ENCODE measurements at regions not wholly inside any gene's neighbourhood (a gene's known extent, or its start where the extent isn't known, plus 50 kb on each side); places are given as distances from the start of the nearest gene placed in this dataset.
"Not testable (repeated sequence)": the region's sequence is repeated elsewhere in the genome, so short reads cannot be mapped to it uniquely, and the experiment has no call there.

DNA sequence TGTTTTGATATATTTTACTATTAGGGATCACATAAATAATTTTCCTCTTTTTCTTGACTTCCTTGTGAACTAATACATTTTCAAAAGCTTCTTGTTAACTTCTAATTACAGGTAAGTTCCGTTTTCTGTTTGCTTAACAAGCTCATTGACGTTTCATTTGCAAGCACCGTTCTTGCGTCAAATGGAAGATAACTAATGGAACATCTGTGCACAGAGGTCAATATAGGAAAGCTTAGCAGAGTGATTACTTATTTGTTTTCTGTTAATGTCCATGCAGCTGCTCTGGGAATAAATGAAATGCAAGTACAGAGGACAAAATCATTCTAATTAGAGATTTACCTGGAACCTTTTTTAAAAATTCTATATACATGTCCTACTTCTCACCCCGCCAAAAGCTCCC lies 115.5 kb upstream of the C2CD4B start:
- no TSS peak for BruUV-seq (replicated peaks)
- DNase-seq (ENCODE audit: low spot score), result no peak
- ChIA-PET CTCF (no interaction called here), POLR2A (ENCODE audit: low non-redundant PET) (no interaction called here)
- Histone ChIP-seq H3K4me3 (ENCODE audit: low read depth, low read length, poor library complexity, severe bottlenecking) (no peak overlapping the region), H3K4me1 (ENCODE audit: insufficient read depth, low read length, poor library complexity, severe bottlenecking) (no peaks in the 10 kb centered on the region), H3K36me3 (ENCODE audit: insufficient read depth, low read length, poor library complexity, severe bottlenecking) (no peaks in the 10 kb centered on the region), H3K27ac (ENCODE audit: low read depth, low read length, poor library complexity, severe bottlenecking) (no peak overlapping the region), H3K9me3 (ENCODE audit: low read depth, low read length, poor library complexity, severe bottlenecking) (no peaks in the 10 kb centered on the region), H3K27me3 (replicated peaks; ENCODE audit: insufficient read depth, low read depth, low read length, poor library complexity) (peaks cover 32% of the 10 kb centered on the region)
- intact Hi-C loops (cut with micrococcal nuclease; ENCODE audit: unreplicated experiment), result no loop called here
- no peak for TF ChIP-seq EZH2 (IDR thresholded peaks at IDR 0.05; ENCODE audit: borderline replicate concordance, low read depth, low read length, poor library complexity, severe bottlenecking)

DNA sequence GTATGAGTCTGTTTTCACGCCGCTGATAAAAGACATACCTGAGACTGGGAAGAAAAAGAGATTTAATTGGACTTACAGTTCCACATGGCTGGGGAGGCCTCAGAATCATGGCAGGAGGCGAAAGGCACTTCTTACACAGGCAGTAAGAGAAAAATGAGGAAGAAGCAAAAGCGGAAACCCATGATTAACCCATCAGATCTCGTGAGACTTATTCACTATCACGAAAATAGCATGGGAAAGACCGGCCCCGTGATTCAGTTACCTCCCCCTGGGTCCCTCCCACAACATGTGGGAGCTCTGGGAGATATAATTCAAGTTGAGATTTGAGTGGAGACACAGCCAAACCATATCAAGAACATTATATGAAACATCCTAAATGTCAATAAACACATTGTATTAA lies 116.7 kb upstream of the C2CD4B start:
- peaks cover 44% of the 10 kb centered on the region for H3K27me3 ChIP-seq (replicated peaks; ENCODE audit: insufficient read depth, low read depth, low read length, poor library complexity)
- H3K27ac ChIP-seq (ENCODE audit: low read depth, low read length, poor library complexity, severe bottlenecking); DNase-seq (ENCODE audit: low spot score); H3K36me3 ChIP-seq (ENCODE audit: insufficient read depth, low read length, poor library complexity, severe bottlenecking); POLR2A ChIA-PET (ENCODE audit: low non-redundant PET); H3K9me3 ChIP-seq (ENCODE audit: low read depth, low read length, poor library complexity, severe bottlenecking); H3K4me3 ChIP-seq (ENCODE audit: low read depth, low read length, poor library complexity, severe bottlenecking); BruUV-seq (replicated peaks); intact Hi-C loops (cut with micrococcal nuclease; ENCODE audit: unreplicated experiment); H3K4me1 ChIP-seq (ENCODE audit: insufficient read depth, low read length, poor library complexity, severe bottlenecking); CTCF ChIA-PET: not testable (repeated sequence)

DNA sequence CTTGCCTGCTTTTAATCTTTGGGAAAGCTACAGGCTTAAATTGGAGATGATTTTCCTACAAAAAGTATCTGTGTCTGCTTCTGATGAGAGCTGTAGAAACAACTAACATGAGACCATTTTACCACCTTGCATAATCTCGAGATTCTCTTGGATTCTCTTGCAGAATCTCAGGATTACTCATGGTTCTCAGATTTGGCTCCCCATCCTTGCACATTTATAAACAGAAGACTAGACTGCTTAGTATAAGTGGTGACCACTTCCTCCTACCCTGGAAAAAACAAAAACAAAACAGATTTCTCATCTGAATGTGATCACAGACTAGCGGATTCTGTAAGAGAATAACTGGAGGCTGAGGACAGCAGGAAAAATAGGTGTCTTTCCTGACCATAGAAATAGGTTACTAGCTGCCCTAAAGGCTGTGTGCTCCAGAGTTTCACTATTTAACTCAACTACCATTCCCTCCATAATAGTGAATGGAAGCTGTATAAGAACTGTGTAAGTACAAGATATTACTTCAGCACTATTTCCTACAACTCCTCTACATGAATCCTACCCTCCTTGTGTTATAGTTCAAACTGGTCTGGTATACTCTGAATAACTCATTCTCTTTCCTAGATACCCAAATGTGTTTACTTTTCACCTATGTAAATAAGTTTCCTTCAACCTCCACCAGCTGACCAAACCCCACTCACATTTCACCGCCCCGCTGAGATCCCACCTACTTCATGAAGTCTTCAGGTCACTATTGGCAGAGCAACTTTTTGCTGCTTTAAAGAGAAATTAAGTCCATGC lies 122.2 kb upstream of the C2CD4B start:
- no peaks in the 10 kb centered on the region for H3K4me1 ChIP-seq (ENCODE audit: insufficient read depth, low read length, poor library complexity, severe bottlenecking)
- H3K27me3 ChIP-seq (replicated peaks; ENCODE audit: insufficient read depth, low read depth, low read length, poor library complexity), result peaks cover 50% of the 10 kb centered on the region
- H3K36me3 ChIP-seq (ENCODE audit: insufficient read depth, low read length, poor library complexity, severe bottlenecking), result no peaks in the 10 kb centered on the region
- H3K4me3 ChIP-seq (ENCODE audit: low read depth, low read length, poor library complexity, severe bottlenecking), result no peak overlapping the region
- TF ChIP-seq CTCF (conservative IDR thresholded peaks at IDR 0.05; ENCODE audit: low read depth, low read length) (no peak), EZH2 (IDR thresholded peaks at IDR 0.05; ENCODE audit: borderline replicate concordance, low read depth, low read length, poor library complexity, severe bottlenecking) (no peak)
- ChIA-PET CTCF (no interaction called here), POLR2A (ENCODE audit: low non-redundant PET) (no interaction called here)
- H3K27ac ChIP-seq (ENCODE audit: low read depth, low read length, poor library complexity, severe bottlenecking), result no peak overlapping the region
- intact Hi-C loops (cut with micrococcal nuclease; ENCODE audit: unreplicated experiment), result no loop called here
- H3K9me3 ChIP-seq (ENCODE audit: low read depth, low read length, poor library complexity, severe bottlenecking), result no peaks in the 10 kb centered on the region
- BruUV-seq (replicated peaks), result no TSS peak
- DNase-seq (ENCODE audit: low spot score), result no peak

DNA sequence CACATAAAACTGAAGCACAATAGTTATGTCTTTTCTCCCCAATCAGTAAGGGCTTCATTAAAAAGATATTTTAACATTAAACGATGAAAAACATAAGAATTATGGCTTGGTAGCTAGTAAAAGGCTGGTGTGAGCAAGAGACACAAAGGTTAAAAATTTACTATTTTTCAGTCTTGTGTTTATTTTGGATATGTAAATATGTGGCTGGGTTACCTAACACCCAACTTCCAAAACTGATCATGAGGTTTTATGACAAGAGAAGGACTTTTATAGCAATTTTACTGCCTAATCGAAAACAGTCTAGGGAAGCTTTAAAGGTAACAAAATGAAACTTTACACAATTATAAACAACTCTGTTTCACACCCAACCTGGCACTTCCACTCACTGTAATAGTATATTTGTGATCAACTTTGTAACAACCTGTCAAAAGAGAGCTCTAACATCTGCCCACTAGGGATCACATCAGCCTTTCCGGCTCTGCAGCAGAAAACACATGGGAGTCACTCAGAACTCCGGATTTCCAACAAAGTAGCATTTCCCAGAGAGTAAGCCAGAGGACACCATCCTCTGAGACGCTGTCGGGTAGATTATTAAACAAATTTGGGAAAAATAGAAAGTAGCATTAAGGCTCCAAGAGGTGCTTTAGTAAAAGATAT lies 123.4 kb upstream of the C2CD4B start:
- CTCF ChIA-PET, result interaction anchor here (0.6 kb wide), 1 partner anchor 9 kb away, joined by 3 read pairs; no protein-coding TSS in a partner anchor
- Histone ChIP-seq H3K9me3 (ENCODE audit: low read depth, low read length, poor library complexity, severe bottlenecking) (no peaks in the 10 kb centered on the region), H3K27me3 (replicated peaks; ENCODE audit: insufficient read depth, low read depth, low read length, poor library complexity) (peaks cover 50% of the 10 kb centered on the region), H3K4me3 (ENCODE audit: low read depth, low read length, poor library complexity, severe bottlenecking) (no peak overlapping the region), H3K27ac (ENCODE audit: low read depth, low read length, poor library complexity, severe bottlenecking) (no peak overlapping the region), H3K4me1 (ENCODE audit: insufficient read depth, low read length, poor library complexity, severe bottlenecking) (no peaks in the 10 kb centered on the region), H3K36me3 (ENCODE audit: insufficient read depth, low read length, poor library complexity, severe bottlenecking) (no peaks in the 10 kb centered on the region)
- no peak for DNase-seq (ENCODE audit: low spot score)
- POLR2A ChIA-PET (ENCODE audit: low non-redundant PET), result interaction anchor here (0.5 to 0.7 kb wide), 2 partner anchors 57 to 1295 kb away, joined by 3 read pairs; no protein-coding TSS in a partner anchor
- intact Hi-C loops (cut with micrococcal nuclease; ENCODE audit: unreplicated experiment), result no loop called here
- TF ChIP-seq CTCF (conservative IDR thresholded peaks at IDR 0.05; ENCODE audit: low read depth, low read length) (no peak), EZH2 (IDR thresholded peaks at IDR 0.05; ENCODE audit: borderline replicate concordance, low read depth, low read length, poor library complexity, severe bottlenecking) (no peak)
- no TSS peak for BruUV-seq (replicated peaks)

Measured in A673 (cell line).